G401 (cell line): ENCODE measurements at regions not wholly inside any gene's neighbourhood (a gene's known extent, or its start where the extent isn't known, plus 50 kb on each side); places are given as distances from the start of the nearest gene placed in this dataset.
"Not testable (repeated sequence)": the region's sequence is repeated elsewhere in the genome, so short reads cannot be mapped to it uniquely, and the experiment has no call there.

Experiments
- DNase-seq: peaks from one replicate; pipeline ENCODE4 v3.0.0-alpha.2; 2015; ENCODE audit warnings: low spot score
- in situ Hi-C: cut with HindIII; loops from 2 replicates; pipeline ENCODE4 v1.10.0; 2016; ENCODE audit warnings: low sequenced_read_pairs, mixed read lengths

DNA sequence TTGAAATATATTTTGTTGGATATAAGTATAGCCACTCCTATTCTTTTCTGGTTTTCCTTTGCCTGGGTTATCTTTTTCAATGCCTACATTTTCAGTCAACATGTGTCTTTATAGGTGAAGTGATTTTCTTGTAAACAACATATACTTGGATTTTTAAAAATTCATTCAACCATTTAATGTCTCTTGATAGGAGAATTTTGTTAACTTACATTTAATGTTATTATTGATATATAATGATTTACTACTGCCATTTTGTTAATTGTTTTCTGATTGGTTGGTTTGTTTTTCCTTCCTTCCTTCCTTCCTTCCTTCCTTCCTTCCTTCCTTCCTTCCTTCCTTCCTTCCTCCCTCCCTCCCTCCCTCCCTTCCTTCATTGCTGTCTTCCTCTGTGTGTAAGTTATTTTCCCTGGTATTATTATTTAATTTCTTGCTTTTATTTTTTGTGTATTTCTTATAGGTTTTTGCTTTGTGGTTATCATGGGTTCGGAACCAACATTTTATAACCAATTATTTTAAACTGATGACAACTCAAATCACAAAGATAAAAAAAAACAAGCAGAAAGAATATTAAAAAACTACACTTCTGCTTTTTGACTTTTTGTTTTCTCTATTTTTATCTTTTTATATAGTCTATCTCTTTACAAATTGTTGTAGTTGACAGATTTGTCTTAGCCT is 330.1 kb upstream of the GRID2 start:
- in situ Hi-C loops: no loop called here

DNA sequence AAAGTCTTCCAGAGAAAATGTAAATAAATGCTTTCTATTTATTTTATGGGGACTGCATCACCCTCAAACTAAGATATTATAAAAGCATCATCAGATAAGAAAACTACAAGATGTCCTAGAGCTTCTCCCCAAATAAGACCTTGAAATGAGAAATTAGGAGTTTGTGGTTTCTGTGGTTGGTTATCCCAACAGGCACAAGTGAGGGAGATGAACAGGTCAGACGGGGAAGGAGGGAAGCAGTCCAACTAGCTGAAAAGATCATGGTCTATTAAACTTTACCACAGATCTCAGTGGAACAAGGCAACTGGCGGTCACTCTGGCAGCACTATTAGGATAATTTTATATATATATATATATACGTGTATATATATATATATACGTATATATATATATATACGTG is 319.3 kb upstream of the GRID2 start:
- no peak for DNase-seq
- in situ Hi-C loops: no loop called here

More for the DNA sequence above, 330.1 kb upstream of the GRID2 start:
- no peak for DNase-seq

GRCh38 chr4:91989914-91990313 is 313.9 kb upstream of the GRID2 start:
- DNase-seq: no peak
- in situ Hi-C loops: no loop called here

DNA sequence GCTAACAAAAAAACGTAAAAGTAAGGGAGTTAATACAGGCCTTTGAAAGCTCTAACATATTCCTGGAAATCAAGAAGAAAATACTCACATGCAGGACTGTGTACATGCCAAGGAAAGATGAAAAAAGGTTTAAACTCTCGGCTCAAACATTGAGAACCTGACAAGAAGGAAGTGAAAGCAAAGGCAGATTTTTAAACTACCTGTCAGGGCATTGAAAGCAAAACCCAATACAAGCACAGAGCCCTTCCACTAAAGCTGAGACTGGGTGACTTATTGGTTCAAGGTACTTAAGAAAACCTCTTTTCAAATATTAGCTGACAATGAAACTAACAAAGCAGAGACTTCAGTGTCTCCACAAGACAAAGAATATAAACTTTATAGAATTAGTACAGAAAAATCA is 313.0 kb upstream of the GRID2 start:
- no peak for DNase-seq
- in situ Hi-C loops: no loop called here

GRCh38 chr4:91997045-91997444 is 306.7 kb upstream of the GRID2 start:
- no peak for DNase-seq
- in situ Hi-C loops: no loop called here

- in situ Hi-C loops: no loop called here
- no peak for DNase-seq
Measured at GRCh38 chr4:92012899-92013867, 290.6 kb upstream of the GRID2 start.

- no peak for DNase-seq
- in situ Hi-C loops: no loop called here
Measured at GRCh38 chr4:92014067-92014466, 289.7 kb upstream of the GRID2 start.

DNA sequence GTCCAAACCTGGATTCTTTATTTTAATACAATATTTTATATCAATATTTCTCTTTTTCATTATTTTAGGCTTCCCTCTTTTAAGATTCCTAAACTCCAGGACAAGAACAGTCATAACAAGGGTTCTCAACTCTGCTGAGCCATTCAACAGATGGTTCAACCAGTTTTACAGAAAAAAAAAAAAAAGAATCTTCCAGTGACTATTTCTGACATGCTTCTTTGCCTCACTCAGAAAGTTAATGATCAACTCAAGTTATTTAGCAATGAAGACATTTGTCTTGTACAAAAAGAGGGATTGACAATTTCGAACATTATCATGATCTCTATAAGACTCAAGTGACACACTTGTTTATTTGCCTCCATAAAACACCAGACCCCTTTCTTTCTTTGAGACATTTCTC is 282.6 kb upstream of the GRID2 start:
- no peak for DNase-seq
- in situ Hi-C loops: no loop called here

GRCh38 chr4:92021788-92022187 is 282.0 kb upstream of the GRID2 start:
- in situ Hi-C loops: no loop called here
- no peak for DNase-seq

DNA sequence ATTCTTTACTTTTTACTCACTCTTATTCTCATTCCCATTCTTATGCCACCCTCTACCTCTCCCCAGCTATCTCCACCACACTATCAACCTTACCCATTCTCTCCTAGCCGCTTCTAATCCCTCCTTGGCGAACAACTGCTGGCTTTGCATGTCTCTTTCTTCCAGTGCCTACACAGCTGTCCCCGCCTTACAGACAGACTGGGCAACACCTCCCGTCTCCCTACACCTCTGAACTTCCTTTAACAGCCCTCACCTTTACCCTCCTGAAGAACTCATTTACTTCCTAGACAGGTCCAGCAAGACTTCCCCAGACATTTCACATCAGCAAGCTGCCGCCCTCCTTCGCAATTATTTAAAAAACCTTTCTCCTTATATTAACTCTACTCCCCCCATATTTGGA is 274.9 kb upstream of the GRID2 start:
- DNase-seq, in situ Hi-C loops: not testable (repeated sequence)

GRCh38 chr4:92031825-92032224 is 271.9 kb upstream of the GRID2 start:
- DNase-seq: no peak
- in situ Hi-C loops: no loop called here

DNA sequence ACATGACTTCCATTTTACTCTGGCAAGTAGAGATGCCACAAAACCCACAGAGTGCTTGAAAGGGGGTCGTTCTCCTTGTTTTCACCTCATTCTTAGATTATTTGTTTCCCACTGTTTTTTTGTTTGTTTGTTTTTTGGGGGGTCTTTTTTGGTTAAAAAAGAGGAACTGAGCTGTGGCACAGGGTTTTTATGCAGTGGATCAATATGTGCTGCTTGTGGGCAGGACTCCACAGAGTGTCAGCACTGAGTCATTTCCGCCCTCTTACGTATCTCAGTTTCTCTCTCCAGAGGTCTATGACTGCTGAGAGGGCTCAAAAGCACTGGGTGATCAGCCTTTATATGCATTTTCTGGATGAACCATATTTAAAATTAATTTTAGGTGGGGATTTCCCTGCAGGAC is 268.1 kb upstream of the GRID2 start:
- in situ Hi-C loops: no loop called here
- DNase-seq: no peak

DNA sequence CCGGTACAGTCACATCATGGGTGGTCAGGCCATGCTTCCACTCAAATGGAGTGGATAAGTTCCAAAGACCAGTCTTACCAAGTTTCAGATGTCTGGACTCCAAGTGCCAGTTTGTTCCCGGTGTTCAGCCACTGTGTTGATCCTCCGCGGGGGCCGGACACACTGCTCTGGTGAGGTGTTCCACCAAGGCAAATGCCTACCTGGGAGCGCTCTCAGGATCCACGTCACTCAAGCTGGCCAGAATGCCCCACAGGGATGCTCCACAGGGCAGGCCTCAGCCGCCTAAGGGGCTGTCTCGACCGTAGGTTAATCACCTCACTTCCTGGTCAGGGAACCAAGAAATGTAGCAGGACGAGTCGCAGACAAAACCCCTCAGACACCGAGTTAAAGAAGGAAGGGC is 258.0 kb upstream of the GRID2 start:
- in situ Hi-C loops: no loop called here
- no peak for DNase-seq

DNA sequence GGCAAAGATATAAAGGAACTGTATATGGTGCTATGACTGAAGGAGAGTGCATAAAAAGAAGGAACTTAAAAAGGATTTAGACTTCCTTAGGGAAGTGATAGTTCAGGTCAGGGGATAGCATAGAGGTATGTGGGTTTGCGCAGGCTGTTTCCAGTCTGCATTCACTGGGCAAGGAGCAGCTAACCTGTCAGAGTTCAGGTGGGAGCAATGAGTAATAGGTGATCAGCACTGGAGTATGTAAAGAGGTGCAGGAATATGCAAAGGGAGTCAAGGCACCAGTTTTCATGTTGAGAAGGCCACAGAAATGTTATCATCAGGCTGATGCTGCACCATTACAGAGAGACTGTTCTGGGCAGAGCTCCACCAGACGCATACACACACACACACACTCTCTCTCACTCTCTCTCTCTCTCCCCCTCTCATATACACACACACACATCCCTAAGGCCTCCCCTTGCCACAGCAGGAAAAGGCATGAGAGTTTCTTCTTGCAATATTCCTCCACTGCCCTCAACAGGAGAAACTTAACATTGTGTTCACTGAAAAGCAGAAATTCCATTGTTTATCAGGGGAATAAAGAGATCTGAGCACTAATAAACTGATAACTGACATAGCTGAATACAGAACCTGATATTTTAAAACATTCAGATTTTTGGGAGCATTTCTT is 256.4 kb upstream of the GRID2 start:
- DNase-seq: peak; percentile 16
- in situ Hi-C loops: no loop called here

GRCh38 chr4:92050875-92051274 is 252.9 kb upstream of the GRID2 start:
- in situ Hi-C loops: no loop called here
- DNase-seq: no peak

GRCh38 chr4:92059615-92060014 is 244.2 kb upstream of the GRID2 start:
- peak; percentile 34 for DNase-seq
- in situ Hi-C loops: no loop called here

GRCh38 chr4:92060333-92060732 is 243.4 kb upstream of the GRID2 start:
- in situ Hi-C loops: no loop called here
- no peak for DNase-seq

DNA sequence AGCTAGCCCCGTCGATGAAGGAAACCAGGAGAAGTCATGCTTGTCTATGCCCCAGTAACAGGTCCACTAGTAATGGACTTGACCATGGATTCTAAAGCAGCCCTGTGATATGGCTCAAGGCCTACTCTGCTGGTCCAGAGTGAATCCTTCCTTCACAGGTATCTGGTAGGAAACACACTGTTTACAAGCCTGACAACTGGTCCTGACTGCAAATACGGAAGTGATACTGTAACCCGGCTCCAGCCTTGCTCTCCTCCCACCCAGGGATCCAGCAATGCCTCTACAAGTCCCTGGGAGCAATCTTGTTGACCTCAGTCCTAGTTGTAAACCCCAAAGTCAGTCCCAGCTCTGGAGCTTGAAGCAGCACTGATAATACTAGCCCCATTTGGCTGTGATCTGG is 239.2 kb upstream of the GRID2 start:
- in situ Hi-C loops: no loop called here
- DNase-seq: no peak

GRCh38 chr4:92066485-92066884 is 237.3 kb upstream of the GRID2 start:
- DNase-seq: no peak
- in situ Hi-C loops: no loop called here

DNA sequence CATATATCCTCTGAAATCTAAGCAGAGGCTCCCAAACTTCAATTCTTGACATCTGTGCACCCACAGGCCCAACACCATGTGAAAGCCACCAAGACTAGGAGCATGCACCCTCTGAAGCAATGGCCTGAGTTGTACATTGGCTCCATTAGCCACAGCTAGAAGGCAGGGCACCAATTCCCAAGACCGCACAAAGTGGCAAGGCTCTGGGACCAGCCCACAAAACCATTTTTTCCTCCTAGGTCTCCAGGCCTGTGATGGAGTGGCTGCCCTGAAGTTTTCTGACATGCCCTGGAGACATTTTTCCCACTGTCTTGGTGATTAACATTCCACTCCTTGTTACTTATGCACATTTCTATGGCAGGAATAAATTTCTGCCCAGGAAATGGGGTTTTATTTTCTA is 232.2 kb upstream of the GRID2 start:
- DNase-seq: no peak
- in situ Hi-C loops: no loop called here
